Skin of body (tissue), 1 donor: ENCODE measurements at regions not wholly inside any gene's neighbourhood (a gene's known extent, or its start where the extent isn't known, plus 50 kb on each side); places are given as distances from the start of the nearest gene placed in this dataset.

Experiments
- DNase-seq: peaks from one replicate; lab custom pipeline; 2025; lab: John Stamatoyannopoulos, UW

DNA sequence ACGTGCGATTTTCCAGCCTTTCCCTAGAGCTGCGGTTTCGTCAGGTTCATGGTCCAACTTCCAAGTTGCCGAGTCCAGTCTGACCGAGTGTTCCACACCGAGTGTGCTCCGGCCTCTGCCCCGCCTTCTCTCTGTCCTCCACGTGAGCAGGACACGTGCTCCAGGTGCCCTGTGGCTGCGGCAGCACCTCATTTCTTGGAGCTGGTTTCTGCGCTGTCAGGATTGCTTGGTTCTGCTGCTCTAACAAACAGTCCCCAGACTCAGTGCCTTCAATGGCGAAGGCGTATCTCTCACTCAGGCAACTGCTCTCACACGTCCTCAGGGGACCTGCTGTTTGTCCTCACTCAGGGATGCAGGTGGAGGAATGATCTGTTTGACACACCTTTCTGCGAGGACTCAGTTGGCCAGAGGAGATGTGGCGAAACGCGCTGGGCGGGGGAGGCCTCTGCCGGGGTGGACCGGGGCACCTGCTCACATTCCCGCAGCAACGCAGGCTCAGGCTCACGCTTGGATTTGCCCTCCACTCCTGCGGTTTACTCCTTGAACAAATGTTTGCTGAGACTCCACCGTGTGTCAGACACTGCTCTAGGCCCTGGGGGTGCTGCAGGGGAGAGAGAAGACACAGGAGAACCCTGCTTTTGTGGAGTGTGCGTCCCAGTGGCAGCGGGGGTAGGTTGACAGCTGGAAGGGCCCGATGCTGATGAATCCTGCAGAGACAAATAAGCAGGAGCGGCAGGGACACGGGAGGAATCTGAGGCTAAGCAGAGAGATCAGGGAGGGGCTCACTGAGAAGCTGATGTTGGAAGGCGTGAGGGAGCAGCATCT is 63.4 kb upstream of the FBRSL1 start:
- no peak for DNase-seq

DNA sequence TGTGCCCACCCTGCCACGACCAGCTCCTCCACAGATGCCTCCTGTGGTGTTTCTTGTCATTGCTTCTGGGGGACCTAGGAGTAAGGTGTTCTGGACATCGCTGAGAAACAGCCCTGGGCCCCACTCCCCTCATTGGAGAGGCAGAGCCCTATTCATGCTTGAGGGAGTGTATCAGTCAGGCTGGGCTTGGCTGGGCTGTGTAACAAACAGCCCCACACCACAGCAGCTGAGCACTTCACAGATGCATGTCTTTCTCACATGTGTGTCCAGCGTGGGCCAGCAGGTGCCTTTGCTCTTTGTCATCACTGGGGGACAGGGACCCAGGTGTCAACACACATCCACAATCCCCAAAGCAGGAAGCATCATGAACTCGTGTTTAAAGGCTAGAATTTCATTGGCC is 65.1 kb upstream of the FBRSL1 start:
- DNase-seq: no peak

- DNase-seq: no peak
Measured at GRCh38 chr12:132423820-132424645, 65.9 kb upstream of the FBRSL1 start.

- no peak for DNase-seq
Measured at GRCh38 chr12:132423251-132423819, 66.6 kb upstream of the FBRSL1 start.

GRCh38 chr12:132422381-132423043 is 67.4 kb upstream of the FBRSL1 start:
- no peak for DNase-seq

GRCh38 chr12:132422040-132422380 is 67.9 kb upstream of the FBRSL1 start:
- DNase-seq: no peak

GRCh38 chr12:132419631-132420246 is 70.2 kb upstream of the FBRSL1 start:
- no peak for DNase-seq

- DNase-seq: no peak
Measured at GRCh38 chr12:132418393-132418925, 71.5 kb upstream of the FBRSL1 start.

DNA sequence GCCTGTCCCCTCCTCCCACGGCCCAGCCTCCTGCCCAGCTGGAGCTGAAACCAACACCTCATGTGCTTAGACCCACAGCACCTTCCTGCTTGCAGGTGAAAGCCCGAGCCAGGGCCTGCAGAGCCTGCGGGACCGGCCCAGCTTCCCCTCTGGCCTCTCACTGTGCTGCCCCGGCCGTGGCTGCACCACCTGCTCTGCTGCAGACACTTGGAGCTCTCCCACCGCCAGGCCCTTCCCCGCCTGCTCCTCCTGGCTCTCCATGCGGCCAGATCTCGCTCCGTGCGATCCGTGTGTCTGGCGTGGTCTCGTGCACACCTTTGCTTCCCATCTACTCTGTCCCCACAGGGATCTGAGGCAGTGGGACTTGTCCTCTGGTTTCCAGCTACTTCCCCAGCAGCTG is 72.2 kb upstream of the FBRSL1 start:
- DNase-seq: no peak

GRCh38 chr12:132416827-132417226 is 73.1 kb upstream of the FBRSL1 start:
- no peak for DNase-seq

DNA sequence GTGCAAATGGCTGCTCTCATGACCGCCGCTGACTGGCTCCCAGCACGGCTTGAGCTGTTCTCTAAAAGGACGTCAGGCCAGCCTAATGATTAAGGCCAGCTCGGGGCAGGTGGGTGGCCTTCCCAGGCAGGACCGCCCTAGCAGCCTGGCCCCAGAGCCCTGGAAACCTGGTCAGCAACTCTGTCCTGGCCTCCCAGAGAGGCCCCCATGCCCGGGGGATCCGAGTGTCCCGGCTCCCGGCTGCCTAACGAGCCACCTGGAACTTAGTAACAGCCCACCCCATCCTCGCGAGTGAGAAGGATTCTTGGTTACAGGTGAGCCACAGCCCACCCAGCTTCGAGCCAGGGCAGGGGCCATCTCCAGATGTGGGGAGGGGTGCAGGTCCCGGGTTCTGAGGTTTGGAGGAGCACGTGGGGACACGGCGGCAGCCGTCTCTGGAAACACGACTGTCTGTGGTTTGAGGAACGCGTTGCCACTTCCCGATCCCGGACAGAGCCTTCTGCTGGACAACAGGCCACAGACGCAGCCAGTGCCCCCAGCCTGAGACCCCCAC is 73.8 kb upstream of the FBRSL1 start:
- no peak for DNase-seq

- DNase-seq: no peak
Measured at GRCh38 chr12:132415327-132416120, 74.4 kb upstream of the FBRSL1 start.

- peak; percentile 46 for DNase-seq
Measured at GRCh38 chr12:132414634-132415326, 75.2 kb upstream of the FBRSL1 start.

GRCh38 chr12:132413931-132414588 is 75.9 kb upstream of the FBRSL1 start:
- DNase-seq: no peak

GRCh38 chr12:132411457-132411856 is 78.5 kb upstream of the FBRSL1 start:
- no peak for DNase-seq

- DNase-seq: no peak
Measured at GRCh38 chr12:132410849-132411248, 79.1 kb upstream of the FBRSL1 start.

DNA sequence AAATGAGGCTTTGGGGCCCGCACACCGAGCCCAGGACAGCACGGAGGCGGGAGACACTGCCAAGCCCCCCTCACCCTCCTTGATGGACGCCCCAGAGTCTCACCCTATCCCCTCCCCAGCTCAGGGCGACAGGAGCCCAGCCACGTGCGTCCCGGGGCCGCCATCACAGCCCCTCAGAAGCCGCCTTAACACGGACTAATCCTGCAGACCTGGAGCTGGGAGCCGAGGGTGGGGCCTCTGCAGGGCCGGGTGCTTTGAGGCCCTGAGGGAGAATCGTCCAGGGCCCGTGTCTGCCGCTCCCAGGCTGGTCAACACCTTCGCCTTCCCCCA is 79.7 kb upstream of the FBRSL1 start:
- DNase-seq: no peak

- DNase-seq: no peak
Measured at GRCh38 chr12:132409495-132410295, 80.3 kb upstream of the FBRSL1 start.
